Stomach smooth muscle (tissue), 2 donors: ENCODE measurements at regions not wholly inside any gene's neighbourhood (a gene's known extent, or its start where the extent isn't known, plus 50 kb on each side); places are given as distances from the start of the nearest gene placed in this dataset.
"Not testable (repeated sequence)": the region's sequence is repeated elsewhere in the genome, so short reads cannot be mapped to it uniquely, and the experiment has no call there.

Source experiments
- H3K27ac ChIP-seq: one replicate; pipeline ENCODE4 v1.7.0; 2013; ENCODE audit warnings: mild to moderate bottlenecking, low read length, inconsistent platforms
- H3K27me3 ChIP-seq, 2 donors: one replicate each; pipeline ENCODE4 v1.7.0; 2013; ENCODE audit warnings: low read length in 2 of 2; ENCODE audit not compliant: insufficient read depth in 2 of 2, control insufficient read depth in 1 of 2
- H3K36me3 ChIP-seq, 2 donors: one replicate each; pipeline ENCODE4 v1.7.0; 2013; ENCODE audit warnings: low read length in 2 of 2; ENCODE audit not compliant: control insufficient read depth in 2 of 2, insufficient read depth in 2 of 2
- H3K4me1 ChIP-seq: one replicate; pipeline ENCODE4 v1.7.0; 2013; ENCODE audit warnings: low read length; ENCODE audit not compliant: control insufficient read depth, insufficient read depth
- H3K4me3 ChIP-seq, 2 donors: one replicate each; pipeline ENCODE4 v1.7.0; 2013; ENCODE audit warnings: low read length in 2 of 2
- H3K9ac ChIP-seq, 2 donors: one replicate each; pipeline ENCODE4 v1.7.0; 2013; ENCODE audit warnings: low read length in 2 of 2, mild to moderate bottlenecking in 1 of 2
- H3K9me3 ChIP-seq, 2 donors: one replicate each; pipeline ENCODE4 v1.7.0; 2013; ENCODE audit warnings: low read length in 2 of 2; ENCODE audit not compliant: control insufficient read depth in 2 of 2
- donor health status: healthy.
- donor health status: Pancreatic carcinoma.

DNA sequence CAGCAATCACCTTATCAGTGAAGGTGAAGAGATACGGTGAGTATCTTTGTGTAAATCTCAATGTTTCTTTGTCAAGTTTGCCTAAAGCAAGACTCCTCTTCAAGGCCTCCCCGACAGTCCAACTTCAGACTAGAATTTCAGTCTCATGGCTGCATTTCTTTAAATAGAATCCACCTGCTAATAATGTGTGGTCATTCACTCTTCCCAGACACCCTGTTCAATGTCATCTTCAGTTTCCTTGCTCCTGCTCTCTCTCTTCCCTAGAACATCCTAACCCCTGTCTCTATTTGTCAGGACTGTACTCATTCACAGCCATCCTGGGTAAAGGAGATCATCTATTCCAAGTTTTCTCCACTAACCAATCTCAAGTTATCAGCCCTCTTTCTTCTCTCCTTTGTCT lies 267.3 kb downstream of the EN1 start:
- Histone ChIP-seq H3K9ac (no peak overlapping the region), H3K9me3 (no peaks in the 10 kb centered on the region), H3K36me3 (no peaks in the 10 kb centered on the region), H3K4me1 (no peaks in the 10 kb centered on the region), H3K27ac (no peak overlapping the region), H3K4me3 (no peak overlapping the region), H3K27me3 (peaks cover 0 to 5% of the 10 kb centered on the region in 2 donors)

DNA sequence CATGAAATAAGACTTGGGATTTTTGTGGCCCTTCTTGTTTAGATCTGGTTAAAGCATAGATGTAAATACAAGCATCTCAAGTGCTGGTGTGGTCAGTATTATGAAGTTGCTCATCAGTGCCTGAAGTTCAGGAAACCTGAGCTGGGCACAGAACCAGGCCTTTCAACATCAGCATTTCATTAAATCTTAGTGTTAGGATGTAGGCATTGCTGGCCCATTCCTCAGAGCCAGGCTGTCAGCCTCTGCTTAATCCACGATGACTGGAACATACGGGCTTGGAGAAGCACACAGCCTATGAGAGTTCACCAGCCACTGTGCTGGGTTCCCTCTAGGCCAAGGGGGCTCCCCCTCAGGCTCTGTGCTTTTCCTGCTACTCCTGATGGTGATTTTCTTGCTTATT lies 270.2 kb downstream of the EN1 start:
- Histone ChIP-seq H3K9me3 (no peaks in the 10 kb centered on the region), H3K27ac (no peak overlapping the region), H3K4me1 (no peaks in the 10 kb centered on the region), H3K9ac (no peak overlapping the region), H3K27me3 (peaks cover 0 to 2% of the 10 kb centered on the region in 2 donors), H3K4me3 (no peak overlapping the region), H3K36me3 (no peaks in the 10 kb centered on the region)

DNA sequence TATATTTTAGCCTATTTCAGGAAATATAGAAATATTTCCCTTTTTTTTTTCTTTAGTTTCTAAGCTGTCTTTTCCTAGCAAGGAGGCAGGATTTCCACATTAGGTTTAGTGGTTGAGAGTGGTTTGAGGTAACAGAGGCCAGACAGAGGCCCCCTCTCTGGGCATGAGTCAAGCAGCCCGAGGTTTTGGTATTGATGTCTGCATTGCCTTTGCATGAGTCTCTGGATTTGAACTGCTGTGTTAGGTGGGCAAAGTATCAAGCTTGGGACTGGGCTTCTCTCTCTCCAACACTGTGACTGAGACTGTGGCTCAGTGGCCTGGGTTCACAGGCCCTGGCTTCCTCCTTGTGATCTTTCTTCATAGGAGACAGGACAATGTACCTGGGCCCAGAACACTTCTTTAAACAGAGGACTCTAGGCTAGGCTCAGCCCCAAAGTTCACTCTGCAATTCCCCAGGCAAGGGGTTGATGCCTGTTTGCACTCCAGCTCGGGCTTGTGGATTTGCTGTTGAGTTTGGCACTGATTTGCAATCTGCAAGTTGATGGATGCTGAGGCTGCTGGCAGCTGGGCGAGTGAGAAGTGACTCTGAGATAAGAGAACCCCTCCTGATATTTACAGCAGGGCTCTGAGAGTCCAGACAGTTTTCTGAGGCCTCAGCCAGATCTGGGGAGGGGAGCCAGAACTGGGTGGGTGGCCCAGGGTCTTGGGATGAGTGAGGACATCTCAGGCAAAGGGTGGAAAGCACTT lies 271.2 kb downstream of the EN1 start:
- Histone ChIP-seq H3K4me1 (no peaks in the 10 kb centered on the region), H3K9me3 (no peaks in the 10 kb centered on the region), H3K27me3 (no peaks in the 10 kb centered on the region), H3K36me3 (no peaks in the 10 kb centered on the region), H3K4me3 (no peak overlapping the region), H3K9ac (no peak overlapping the region), H3K27ac (no peak overlapping the region)

DNA sequence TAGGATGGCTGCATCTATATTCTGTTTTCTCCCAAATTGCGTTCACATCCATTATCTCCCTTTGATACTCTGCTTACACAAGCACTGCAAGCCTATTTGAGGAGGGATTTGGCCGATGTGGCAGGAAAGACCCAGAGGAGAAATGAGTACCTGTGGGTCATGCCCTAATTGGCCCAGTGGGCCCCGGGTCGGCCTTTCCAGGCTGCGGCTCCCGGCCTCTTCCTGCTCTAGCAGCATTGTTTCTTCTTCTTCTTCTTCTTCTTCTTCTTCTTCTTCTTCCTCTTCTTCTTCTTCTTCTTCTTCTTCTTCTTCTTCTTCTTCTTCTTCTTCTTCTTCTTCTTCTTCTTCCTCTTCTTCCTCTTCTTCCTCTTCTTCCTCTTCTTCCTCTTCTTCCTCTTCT lies 275.1 kb downstream of the EN1 start:
- not testable (repeated sequence) for H3K9me3 ChIP-seq, H3K36me3 ChIP-seq, H3K27ac ChIP-seq, H3K4me3 ChIP-seq, H3K27me3 ChIP-seq, H3K4me1 ChIP-seq, H3K9ac ChIP-seq

DNA sequence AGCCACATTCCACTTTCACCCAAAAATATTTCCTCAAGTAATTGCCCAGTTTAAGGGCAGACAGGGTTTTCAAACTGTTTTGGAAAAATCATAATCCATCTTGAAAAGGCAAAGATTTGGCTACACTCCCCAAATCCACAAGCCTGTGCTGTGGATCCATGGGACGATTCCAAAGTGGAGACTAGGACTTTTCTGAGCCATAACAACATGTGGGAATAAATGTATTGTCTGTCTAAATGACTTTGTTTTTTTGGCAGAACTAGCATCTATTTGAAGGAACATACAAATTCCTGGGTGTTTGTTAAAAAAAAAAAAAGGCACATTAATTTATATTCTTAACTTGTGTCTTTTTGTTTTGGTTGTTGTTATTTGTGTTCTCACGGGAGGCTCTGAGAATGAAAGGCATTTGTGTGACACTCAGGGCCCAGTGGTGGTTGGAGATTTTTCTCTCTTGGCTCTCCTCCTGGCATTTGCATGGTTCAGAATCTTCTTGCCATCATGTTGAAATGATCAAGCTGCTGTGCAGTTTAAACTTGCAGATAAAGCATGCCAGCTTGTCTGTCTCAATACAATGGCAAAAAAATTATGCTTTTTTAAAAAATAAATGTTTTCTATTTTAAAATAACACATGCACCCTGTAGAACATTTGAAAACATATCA lies 277.4 kb downstream of the EN1 start:
- H3K27ac ChIP-seq = no peak overlapping the region
- H3K27me3 ChIP-seq = peaks cover 0 to 2% of the 10 kb centered on the region in 2 donors
- no peaks in the 10 kb centered on the region for H3K9me3 ChIP-seq
- H3K9ac ChIP-seq = no peak overlapping the region
- H3K4me3 ChIP-seq = no peak overlapping the region
- no peaks in the 10 kb centered on the region for H3K36me3 ChIP-seq
- H3K4me1 ChIP-seq = peaks cover 5% of the 10 kb centered on the region

DNA sequence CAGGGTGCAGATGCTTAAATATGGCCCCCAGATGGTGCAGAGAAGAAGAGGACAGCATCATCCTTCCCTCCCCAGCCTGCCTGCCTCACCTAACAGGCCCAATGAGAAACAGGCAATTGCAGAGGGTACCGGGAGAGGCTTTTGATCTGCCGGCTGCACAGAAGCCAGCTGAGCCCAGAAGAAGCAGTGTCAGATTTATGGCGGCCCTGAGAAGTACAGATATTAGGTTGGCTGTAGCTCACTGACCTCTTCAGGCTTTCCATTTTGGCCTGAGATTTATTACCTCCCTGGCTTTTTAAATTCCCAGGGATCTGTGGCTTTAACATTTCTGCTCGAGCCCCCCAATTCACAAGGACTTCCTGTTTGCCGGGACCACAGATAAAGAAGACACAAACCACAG lies 278.7 kb downstream of the EN1 start:
- H3K27ac ChIP-seq = no peak overlapping the region
- peaks cover 5% of the 10 kb centered on the region for H3K4me1 ChIP-seq

DNA sequence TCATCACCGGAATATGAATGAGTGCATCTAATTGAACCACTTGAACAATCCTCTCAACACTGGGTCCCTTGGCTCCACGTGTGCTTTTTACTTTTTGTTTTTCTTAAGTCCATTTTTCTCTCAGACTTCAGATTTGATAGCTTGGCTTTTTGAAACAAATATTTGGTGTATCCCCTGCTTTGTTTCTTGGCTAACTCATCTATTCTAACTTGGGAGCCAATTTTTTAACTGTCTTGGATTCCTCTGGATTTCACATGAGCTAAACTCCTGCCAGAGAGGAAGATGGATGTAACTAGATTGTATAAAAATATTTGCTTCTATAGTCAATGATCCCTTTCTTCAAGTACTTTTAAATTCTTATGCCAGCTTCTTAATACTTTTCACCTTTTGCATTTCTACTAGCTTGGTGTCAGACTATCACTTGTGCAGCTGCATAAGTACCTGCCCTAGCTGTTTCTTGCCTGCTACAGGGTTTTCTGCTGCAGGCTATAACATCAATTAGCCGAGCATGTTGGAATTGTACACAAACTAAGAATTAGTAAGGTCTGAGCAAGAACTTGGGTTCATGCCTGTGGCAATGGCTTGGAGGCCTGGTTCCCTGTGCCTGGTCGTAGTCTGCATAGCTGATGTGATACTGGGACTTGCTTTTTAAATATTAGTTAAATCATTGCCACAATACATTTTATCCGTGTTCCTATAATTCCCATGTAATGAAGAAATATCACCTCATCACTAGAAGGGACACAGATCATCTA lies 281.5 kb downstream of the EN1 start:
- Histone ChIP-seq H3K4me1 (peaks cover 5% of the 10 kb centered on the region), H3K9ac (no peak overlapping the region), H3K27me3 (peaks cover 0 to 2% of the 10 kb centered on the region in 2 donors), H3K36me3 (no peaks in the 10 kb centered on the region), H3K4me3 (no peak overlapping the region), H3K9me3 (no peaks in the 10 kb centered on the region), H3K27ac (no peak overlapping the region)

More for the DNA sequence above, 278.7 kb downstream of the EN1 start:
- Histone ChIP-seq H3K9ac (no peak overlapping the region), H3K9me3 (no peaks in the 10 kb centered on the region), H3K4me3 (no peak overlapping the region), H3K27me3 (peaks cover 0 to 2% of the 10 kb centered on the region in 2 donors), H3K36me3 (no peaks in the 10 kb centered on the region)

DNA sequence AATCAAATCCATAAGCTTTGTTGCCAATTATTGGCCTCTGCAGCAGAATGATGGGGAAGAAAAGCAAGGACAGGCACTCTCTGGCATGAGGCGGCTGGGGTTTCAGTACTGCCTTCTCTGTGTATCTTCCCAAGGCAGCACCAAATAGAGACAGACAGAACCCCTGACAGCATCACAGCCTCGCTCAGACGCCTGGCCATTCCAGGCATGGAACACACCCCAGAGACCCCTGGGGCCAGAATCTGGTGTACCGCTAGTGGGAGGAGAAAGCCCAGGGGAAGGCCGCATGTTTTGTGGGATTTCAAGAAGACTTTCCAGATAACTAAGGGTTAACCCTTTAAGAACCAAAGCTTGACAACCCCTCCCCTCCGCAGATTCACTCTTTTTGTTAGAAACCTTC lies 282.1 kb downstream of the EN1 start:
- Histone ChIP-seq H3K36me3 (no peaks in the 10 kb centered on the region), H3K9me3 (no peaks in the 10 kb centered on the region), H3K4me1 (peaks cover 3% of the 10 kb centered on the region), H3K4me3 (no peak overlapping the region), H3K9ac (no peak overlapping the region), H3K27ac (no peak overlapping the region), H3K27me3 (peaks cover 0 to 2% of the 10 kb centered on the region in 2 donors)

DNA sequence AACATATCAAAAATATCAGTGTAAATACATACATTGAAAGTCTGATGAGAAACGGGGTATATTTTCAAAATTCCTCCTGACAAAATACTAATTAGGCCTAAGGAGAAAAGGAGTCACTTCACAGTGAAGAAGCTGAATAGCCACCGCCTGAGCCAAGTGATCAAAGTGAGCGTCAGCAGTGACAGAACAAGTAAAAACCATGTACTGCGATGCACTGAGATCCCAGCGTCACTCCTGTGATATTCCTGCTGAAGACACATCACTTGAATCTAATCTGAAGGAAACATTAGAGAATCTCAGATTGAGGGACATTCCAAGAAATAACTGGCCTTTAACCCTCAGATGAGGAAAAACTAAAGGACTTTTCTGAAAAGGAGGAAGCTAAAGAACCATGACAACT lies 285.3 kb downstream of the EN1 start:
- H3K27me3 ChIP-seq = no peaks in the 10 kb centered on the region
- H3K9ac ChIP-seq = no peak overlapping the region
- H3K4me1 ChIP-seq = no peaks in the 10 kb centered on the region
- no peaks in the 10 kb centered on the region for H3K9me3 ChIP-seq
- H3K27ac ChIP-seq = no peak overlapping the region
- no peaks in the 10 kb centered on the region for H3K36me3 ChIP-seq
- H3K4me3 ChIP-seq = no peak overlapping the region

DNA sequence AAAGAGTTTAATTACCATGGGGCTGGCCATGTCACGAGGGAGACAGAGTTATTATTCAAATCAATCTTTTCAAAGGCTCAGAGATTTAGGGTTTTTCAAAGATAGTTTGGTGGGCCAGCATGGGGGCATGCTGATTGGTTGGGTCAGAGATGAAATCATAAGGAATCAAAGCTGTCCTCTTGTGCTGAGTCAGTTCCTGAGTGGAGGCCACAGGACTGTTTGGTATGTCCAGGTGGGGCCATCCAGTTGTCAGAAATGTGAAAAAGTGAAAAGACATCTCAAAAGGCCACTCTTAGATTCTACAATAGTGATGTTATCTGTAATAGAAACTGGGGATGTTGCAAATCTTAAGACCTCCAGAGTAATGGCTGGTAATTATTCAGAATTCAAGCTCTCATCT lies 288.6 kb downstream of the EN1 start:
- no peak overlapping the region for H3K9ac ChIP-seq
- H3K36me3 ChIP-seq = no peaks in the 10 kb centered on the region
- H3K27ac ChIP-seq = no peak overlapping the region
- H3K9me3 ChIP-seq = no peaks in the 10 kb centered on the region
- H3K27me3 ChIP-seq = no peaks in the 10 kb centered on the region
- no peak overlapping the region for H3K4me3 ChIP-seq
- H3K4me1 ChIP-seq = no peaks in the 10 kb centered on the region

DNA sequence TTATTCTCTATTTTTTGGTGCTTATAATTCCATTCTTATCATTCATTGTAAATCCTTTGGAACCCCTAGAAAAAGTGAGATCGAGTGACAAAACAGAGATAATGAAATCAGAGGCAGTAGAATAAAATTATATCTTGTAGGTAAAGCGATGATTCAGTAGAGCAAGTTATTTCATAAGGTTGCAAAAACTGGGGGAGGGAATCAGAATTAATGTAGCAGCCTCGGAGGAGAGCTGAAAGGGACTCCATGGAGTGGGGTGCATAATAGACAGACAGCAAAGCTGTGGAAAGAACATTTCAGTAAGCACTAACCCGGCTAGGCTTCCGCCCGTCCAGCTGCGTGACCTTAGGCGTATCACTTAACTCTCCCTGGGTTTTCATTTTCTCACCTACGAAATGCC lies 289.7 kb downstream of the EN1 start:
- Histone ChIP-seq H3K27ac (no peak overlapping the region), H3K4me3 (no peak overlapping the region), H3K9ac (no peak overlapping the region), H3K9me3 (no peaks in the 10 kb centered on the region), H3K27me3 (no peaks in the 10 kb centered on the region), H3K36me3 (no peaks in the 10 kb centered on the region), H3K4me1 (no peaks in the 10 kb centered on the region)
